GM12891 (cell line): ENCODE measurements at regions not wholly inside any gene's neighbourhood (a gene's known extent, or its start where the extent isn't known, plus 50 kb on each side); places are given as distances from the start of the nearest gene placed in this dataset.

Source experiments
- PAX5 ChIP-seq: IDR thresholded peaks from 2 replicates; pipeline ENCODE4 v1.6.1; 2011; ENCODE audit warnings: low read length, moderate library complexity, mild to moderate bottlenecking; ENCODE audit not compliant: insufficient read depth, severe bottlenecking
- POLR2A ChIP-seq: IDR thresholded peaks from 2 replicates; pipeline ENCODE4 v1.6.1; 2011; ENCODE audit warnings: low read depth, low read length, control low read depth
- POLR2AphosphoS5 ChIP-seq: IDR thresholded peaks from 2 replicates; pipeline ENCODE4 v1.6.1; 2011; ENCODE audit warnings: low read depth, low read length, control low read depth
- SPI1 ChIP-seq: IDR thresholded peaks from 2 replicates; pipeline ENCODE4 v1.6.1; 2011; ENCODE audit warnings: low read depth, low read length, control low read depth
- TAF1 ChIP-seq: IDR thresholded peaks from 2 replicates; pipeline ENCODE4 v1.6.1; 2011; ENCODE audit warnings: low read depth, low read length, control low read depth

DNA sequence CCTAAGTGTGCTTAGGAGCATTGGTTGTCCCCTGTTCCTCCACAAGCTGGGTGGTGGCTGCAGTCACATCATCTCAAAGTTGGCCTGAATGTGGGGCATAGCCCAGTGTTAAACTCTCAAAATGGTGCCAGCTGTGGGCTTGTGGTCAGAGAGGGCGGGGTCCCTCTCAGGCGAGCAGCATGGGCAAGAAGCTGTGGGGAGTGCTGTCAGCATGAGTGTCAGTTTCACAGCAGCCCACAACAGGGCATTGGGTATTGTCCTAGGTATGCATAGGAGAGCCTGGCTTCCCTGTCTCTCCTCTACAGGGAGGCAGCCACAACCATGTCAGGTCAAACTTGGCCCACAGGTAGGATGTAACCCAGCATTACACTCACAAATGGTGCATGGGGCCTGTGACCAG is 285.6 kb upstream of the THSD7B start:
- TF ChIP-seq POLR2A (no peak), TAF1 (no peak), POLR2AphosphoS5 (no peak), PAX5 (no peak), SPI1 (no peak)
